Skeletal muscle tissue (tissue), 3 donors: ENCODE measurements at regions not wholly inside any gene's neighbourhood (a gene's known extent, or its start where the extent isn't known, plus 50 kb on each side); places are given as distances from the start of the nearest gene placed in this dataset.
A peak's percentile ranks its signal among the peaks of the same experiment; 100 is the strongest.

Experiments used
- H3K27ac ChIP-seq: one replicate; pipeline ENCODE4 v1.7.0; 2013; ENCODE audit warnings: mild to moderate bottlenecking, low read depth, low read length, inconsistent platforms
- H3K27me3 ChIP-seq, 3 donors: one replicate each; pipeline ENCODE4 v1.7.0; 2013; ENCODE audit warnings: low read length in 3 of 3; ENCODE audit not compliant: control insufficient read depth in 3 of 3, insufficient read depth in 3 of 3
- H3K36me3 ChIP-seq, 3 donors: one replicate each; pipeline ENCODE4 v1.7.0; 2013; ENCODE audit warnings: low read length in 3 of 3; ENCODE audit not compliant: control insufficient read depth in 3 of 3, insufficient read depth in 3 of 3
- H3K4me1 ChIP-seq, 3 donors: one replicate each; pipeline ENCODE4 v1.7.0; 2013; ENCODE audit warnings: low read length in 3 of 3, mild to moderate bottlenecking in 3 of 3; ENCODE audit not compliant: control insufficient read depth in 3 of 3, insufficient read depth in 3 of 3
- H3K4me3 ChIP-seq, 3 donors: one replicate each; pipeline ENCODE4 v1.7.0; 2013; ENCODE audit warnings: low read length in 3 of 3
- H3K9ac ChIP-seq, 3 donors: one replicate each; pipeline ENCODE4 v1.7.0; 2013; ENCODE audit warnings: low read length in 3 of 3, mild to moderate bottlenecking in 3 of 3, moderate library complexity in 2 of 3, low read depth in 1 of 3
- H3K9me3 ChIP-seq, 3 donors: one replicate each; pipeline ENCODE4 v1.7.0; 2013; ENCODE audit warnings: low read length in 3 of 3; ENCODE audit not compliant: control insufficient read depth in 3 of 3
- donor health status: Osteomylitis.

- Histone ChIP-seq H3K9ac (no peak overlapping the region), H3K36me3 (no peaks in the 10 kb centered on the region), H3K4me1 (no peaks in the 10 kb centered on the region), H3K27ac (no peak overlapping the region), H3K9me3 (peaks cover 0 to 3% (median 0%) of the 10 kb centered on the region in 3 donors), H3K4me3 (no peak overlapping the region), H3K27me3 (no peaks in the 10 kb centered on the region)
Observed at GRCh38 chr4:154018659-154019058, 229.8 kb upstream of the SFRP2 start.

- Histone ChIP-seq H3K36me3 (no peaks in the 10 kb centered on the region), H3K27ac (no peak overlapping the region)
Observed at GRCh38 chr4:154015578-154015977, 226.7 kb upstream of the SFRP2 start.

GRCh38 chr4:154014407-154015321, 225.8 kb upstream of the SFRP2 start:
- no peak overlapping the region for H3K27ac ChIP-seq
- H3K9me3 ChIP-seq, result no peaks in the 10 kb centered on the region

More at GRCh38 chr4:154015578-154015977, 226.7 kb upstream of the SFRP2 start:
- H3K4me3 ChIP-seq, result no peak overlapping the region
- H3K9ac ChIP-seq, result no peak overlapping the region
- H3K4me1 ChIP-seq, result peaks cover 0 to 1% (median 0%) of the 10 kb centered on the region in 3 donors
- no peaks in the 10 kb centered on the region for H3K9me3 ChIP-seq
- no peaks in the 10 kb centered on the region for H3K27me3 ChIP-seq

GRCh38 chr4:154013576-154013975, 224.7 kb upstream of the SFRP2 start:
- Histone ChIP-seq H3K9ac (no peak overlapping the region), H3K27me3 (no peaks in the 10 kb centered on the region), H3K27ac (no peak overlapping the region)

More at GRCh38 chr4:154014407-154015321, 225.8 kb upstream of the SFRP2 start:
- Histone ChIP-seq H3K27me3 (no peaks in the 10 kb centered on the region), H3K4me1 (peaks cover 0 to 4% (median 3%) of the 10 kb centered on the region in 3 donors), H3K4me3 (no peak overlapping the region), H3K9ac (no peak overlapping the region), H3K36me3 (no peaks in the 10 kb centered on the region)

GRCh38 chr4:154010371-154010770, 221.5 kb upstream of the SFRP2 start:
- peaks cover 2 to 4% (median 4%) of the 10 kb centered on the region in 3 donors for H3K4me1 ChIP-seq
- H3K36me3 ChIP-seq, result no peaks in the 10 kb centered on the region
- H3K4me3 ChIP-seq, result no peak overlapping the region
- H3K9ac ChIP-seq, result no peak overlapping the region
- H3K27me3 ChIP-seq, result no peaks in the 10 kb centered on the region
- H3K27ac ChIP-seq, result peak overlapping the region; percentile 52
- H3K9me3 ChIP-seq, result no peaks in the 10 kb centered on the region

More at GRCh38 chr4:154013576-154013975, 224.7 kb upstream of the SFRP2 start:
- Histone ChIP-seq H3K4me3 (no peak overlapping the region), H3K4me1 (peaks cover 0 to 4% (median 3%) of the 10 kb centered on the region in 3 donors), H3K36me3 (no peaks in the 10 kb centered on the region), H3K9me3 (no peaks in the 10 kb centered on the region)

- Histone ChIP-seq H3K4me3 (no peak overlapping the region), H3K27me3 (no peaks in the 10 kb centered on the region), H3K9me3 (no peaks in the 10 kb centered on the region), H3K27ac (peak overlapping the region; percentile 52), H3K4me1 (peaks cover 4 to 8% (median 7%) of the 10 kb centered on the region in 3 donors), H3K36me3 (no peaks in the 10 kb centered on the region), H3K9ac (no peak overlapping the region)
Observed at GRCh38 chr4:154009788-154010187, 220.9 kb upstream of the SFRP2 start.

- Histone ChIP-seq H3K27me3 (no peaks in the 10 kb centered on the region), H3K4me1 (peaks cover 4 to 8% (median 7%) of the 10 kb centered on the region in 3 donors), H3K27ac (no peak overlapping the region), H3K4me3 (no peak overlapping the region), H3K9ac (no peak overlapping the region), H3K36me3 (no peaks in the 10 kb centered on the region), H3K9me3 (no peaks in the 10 kb centered on the region)
Observed at GRCh38 chr4:154009191-154009590, 220.3 kb upstream of the SFRP2 start.

- Histone ChIP-seq H3K27me3 (no peaks in the 10 kb centered on the region), H3K4me1 (peaks cover 4 to 7% (median 5%) of the 10 kb centered on the region in 3 donors), H3K9ac (no peak overlapping the region), H3K4me3 (no peak overlapping the region), H3K27ac (peak overlapping the region; percentile 54), H3K36me3 (no peaks in the 10 kb centered on the region), H3K9me3 (no peaks in the 10 kb centered on the region)
Observed at GRCh38 chr4:154005171-154005520, 216.3 kb upstream of the SFRP2 start.

- H3K4me1 ChIP-seq, result peaks cover 3 to 5% (median 4%) of the 10 kb centered on the region in 3 donors
- H3K9ac ChIP-seq, result no peak overlapping the region
- H3K36me3 ChIP-seq, result no peaks in the 10 kb centered on the region
- H3K9me3 ChIP-seq, result no peaks in the 10 kb centered on the region
- peak overlapping the region; percentile 54 for H3K27ac ChIP-seq
- H3K27me3 ChIP-seq, result no peaks in the 10 kb centered on the region
- H3K4me3 ChIP-seq, result no peak overlapping the region
Observed at GRCh38 chr4:154004507-154005170, 215.8 kb upstream of the SFRP2 start.

- Histone ChIP-seq H3K4me1 (peaks cover 3 to 5% (median 4%) of the 10 kb centered on the region in 3 donors), H3K9me3 (no peaks in the 10 kb centered on the region), H3K4me3 (no peak overlapping the region), H3K9ac (no peak overlapping the region), H3K36me3 (no peaks in the 10 kb centered on the region), H3K27me3 (no peaks in the 10 kb centered on the region), H3K27ac (no peak overlapping the region)
Observed at GRCh38 chr4:154004016-154004415, 215.1 kb upstream of the SFRP2 start.
